IMR-90 (cell line): ENCODE measurements at regions not wholly inside any gene's neighbourhood (a gene's known extent, or its start where the extent isn't known, plus 50 kb on each side); places are given as distances from the start of the nearest gene placed in this dataset.

ENCODE experiments used
- ATAC-seq: fragments of 200-7000 bp; cut with Tn5 transposase; 2 replicates; pipeline ENCODE4 v1.9.1; 2020; ENCODE audit warnings: low read depth, mild to moderate bottlenecking, moderate library complexity
- BruUV-seq: library from RNA; stranded (reverse); fragments of 400-500 nt; replicated peaks from 2 replicates; lab custom pipeline; 2021; lab: Mats Ljungman, UMichigan
- CTCF ChIA-PET: fragments of 300-600 bp; formaldehyde crosslinking; extraction: SDS; loops from one replicate; lab custom pipeline; 2021; ENCODE audit warnings: antibody characterized with exemption; lab: Yijun Ruan, JAX
- POLR2A ChIA-PET: fragments of 300-600 bp; sonication (Branson Sonifier 250); formaldehyde crosslinking; loops from one replicate; lab custom pipeline; 2022; ENCODE audit warnings: antibody characterized with exemption; ENCODE audit not compliant: unreplicated experiment; lab: Charles Lee
- DNase-seq: peaks from one replicate; pipeline ENCODE4 v3.0.0; 2013
- H2AFZ ChIP-seq: replicated peaks from 2 replicates; pipeline ENCODE3; 2013; ENCODE audit warnings: low read length, mild to moderate bottlenecking; ENCODE audit not compliant: poor library complexity
- H2AK5ac ChIP-seq: 2 replicates; pipeline ENCODE4 v1.6.1; 2013; ENCODE audit warnings: low read depth, low read length, inconsistent platforms
- H2AK9ac ChIP-seq: replicated peaks from 2 replicates; pipeline ENCODE3; 2013; ENCODE audit warnings: mild to moderate bottlenecking, low read depth, low read length, moderate library complexity; ENCODE audit not compliant: poor library complexity
- H2BK120ac ChIP-seq: 2 replicates; pipeline ENCODE4 v1.6.1; 2013; ENCODE audit warnings: low read depth, low read length, inconsistent platforms
- H2BK15ac ChIP-seq: 3 replicates; pipeline ENCODE4 v1.6.1; 2013; ENCODE audit warnings: low read depth, low read length, inconsistent platforms
- H2BK20ac ChIP-seq: 2 replicates; pipeline ENCODE4 v1.6.1; 2013; ENCODE audit warnings: low read depth, mild to moderate bottlenecking, inconsistent platforms, low read length, moderate library complexity
- H2BK5ac ChIP-seq: 2 replicates; pipeline ENCODE4 v1.6.1; 2013; ENCODE audit warnings: mild to moderate bottlenecking, low read depth, low read length, inconsistent platforms; ENCODE audit not compliant: poor library complexity, severe bottlenecking
- H3K14ac ChIP-seq: replicated peaks from 2 replicates; pipeline ENCODE4 v1.6.1; 2013; ENCODE audit warnings: low read depth, low read length, inconsistent platforms
- H3K18ac ChIP-seq: 2 replicates; pipeline ENCODE4 v1.6.1; 2013; ENCODE audit warnings: low read depth, low read length, control low read depth
- H3K23ac ChIP-seq: 2 replicates; pipeline ENCODE4 v1.6.1; 2013; ENCODE audit warnings: low read depth, low read length, inconsistent platforms
- H3K27ac ChIP-seq: 2 replicates; pipeline ENCODE4 v1.5.1; 2013; ENCODE audit warnings: mild to moderate bottlenecking, control low read depth, low read length; ENCODE audit not compliant: insufficient read depth
- H3K27me3 ChIP-seq: 2 replicates; pipeline ENCODE4 v1.6.1; 2013; ENCODE audit warnings: low read length; ENCODE audit not compliant: control insufficient read depth, insufficient read depth
- H3K36me3 ChIP-seq: 2 replicates; pipeline ENCODE4 v1.6.1; 2013; ENCODE audit warnings: low read length, mixed read lengths; ENCODE audit not compliant: control insufficient read depth, insufficient read depth
- H3K4ac ChIP-seq: 2 replicates; pipeline ENCODE4 v1.6.1; 2013; ENCODE audit warnings: low read depth, low read length, inconsistent platforms
- H3K4me1 ChIP-seq: 2 replicates; pipeline ENCODE4 v1.6.1; 2013; ENCODE audit warnings: low read length, mixed read lengths; ENCODE audit not compliant: control insufficient read depth, insufficient read depth
- H3K4me2 ChIP-seq: 2 replicates; pipeline ENCODE4 v1.6.1; 2013; ENCODE audit warnings: low read depth, mild to moderate bottlenecking, control low read depth, low read length, moderate library complexity
- H3K4me3 ChIP-seq: 2 replicates; pipeline ENCODE4 v1.5.1; 2013; ENCODE audit warnings: low read depth, mild to moderate bottlenecking, control low read depth, low read length, moderate library complexity; ENCODE audit not compliant: insufficient read depth
- H3K56ac ChIP-seq: 2 replicates; pipeline ENCODE4 v1.6.1; 2013; ENCODE audit warnings: low read length, inconsistent platforms; ENCODE audit not compliant: insufficient read depth; ENCODE audit errors: extremely low read depth
- H3K79me1 ChIP-seq, 2 experiments: 2 replicates each; pipeline ENCODE4 v1.6.1; 2013; ENCODE audit warnings: low read length in 2 of 2, inconsistent platforms in 1 of 2, low read depth in 1 of 2
- H3K9ac ChIP-seq: 2 replicates; pipeline ENCODE4 v1.6.1; 2013; ENCODE audit warnings: low read depth, low read length, control low read depth
- H3K9me1 ChIP-seq: 2 replicates; pipeline ENCODE4 v1.6.1; 2013; ENCODE audit warnings: low read length, inconsistent platforms; ENCODE audit not compliant: insufficient read depth
- H3K9me3 ChIP-seq: 2 replicates; pipeline ENCODE4 v1.6.1; 2013; ENCODE audit warnings: low read length; ENCODE audit not compliant: control insufficient read depth, insufficient read depth
- H4K20me1 ChIP-seq: 2 replicates; pipeline ENCODE4 v1.6.1; 2013; ENCODE audit warnings: low read length, inconsistent platforms; ENCODE audit not compliant: insufficient read depth
- H4K5ac ChIP-seq: 2 replicates; pipeline ENCODE4 v1.6.1; 2013; ENCODE audit warnings: mild to moderate bottlenecking, low read depth, low read length, control low read depth
- H4K8ac ChIP-seq, 2 experiments: 2 replicates each; pipeline ENCODE4 v1.6.1; 2013; ENCODE audit warnings: low read depth in 2 of 2, low read length in 2 of 2, control low read depth in 1 of 2, inconsistent platforms in 1 of 2
- H4K91ac ChIP-seq: 2 replicates; pipeline ENCODE4 v1.6.1; 2013; ENCODE audit warnings: low read depth, low read length, inconsistent platforms; ENCODE audit not compliant: insufficient read depth
- BHLHE40 ChIP-seq: fragments of 150-350 bp; IDR thresholded peaks from 2 replicates; pipeline ENCODE4 v1.6.1; 2016; ENCODE audit warnings: mild to moderate bottlenecking, low read depth, low read length
- CEBPB ChIP-seq: IDR thresholded peaks from 2 replicates; pipeline ENCODE4 v1.6.1; 2012; ENCODE audit warnings: low read depth, low read length, improper control_type of control experiment
- FOS ChIP-seq: fragments of 150-350 bp; IDR thresholded peaks from 2 replicates; pipeline ENCODE4 v1.6.1; 2016; ENCODE audit warnings: low read depth, low read length
- MAFK ChIP-seq: IDR thresholded peaks from 2 replicates; pipeline ENCODE4 v1.6.1; 2012; ENCODE audit warnings: low read depth, low read length, improper control_type of control experiment
- MAZ ChIP-seq: IDR thresholded peaks from 2 replicates; pipeline ENCODE4 v1.6.1; 2012; ENCODE audit warnings: low read depth, mild to moderate bottlenecking, low read length, improper control_type of control experiment, moderate library complexity, borderline replicate concordance
- MXI1 ChIP-seq: IDR thresholded peaks from 2 replicates; pipeline ENCODE4 v1.6.1; 2012; ENCODE audit warnings: low read depth, mild to moderate bottlenecking, low read length, moderate library complexity, borderline replicate concordance
- NFE2L2 ChIP-seq: fragments of 150-350 bp; IDR thresholded peaks from 2 replicates; pipeline ENCODE4 v1.6.1; 2016; ENCODE audit warnings: low read depth, mild to moderate bottlenecking, low read length
- POLR2A ChIP-seq: IDR thresholded peaks from 2 replicates; pipeline ENCODE4 v1.6.1; 2012; ENCODE audit warnings: mild to moderate bottlenecking, low read depth, low read length
- RCOR1 ChIP-seq: IDR thresholded peaks from 2 replicates; pipeline ENCODE4 v1.6.1; 2012; ENCODE audit warnings: mild to moderate bottlenecking, low read length, improper control_type of control experiment; ENCODE audit not compliant: insufficient replicate concordance
- RFX5 ChIP-seq: IDR thresholded peaks from 2 replicates; pipeline ENCODE4 v1.8.0; 2012; ENCODE audit warnings: low read depth, mild to moderate bottlenecking, low read length, moderate library complexity
- SMC3 ChIP-seq: fragments of 150-350 bp; IDR thresholded peaks from 2 replicates; pipeline ENCODE4 v1.6.1; 2016; ENCODE audit warnings: low read depth, mild to moderate bottlenecking, antibody characterized with exemption, low read length, moderate library complexity
- WGBS, 2 experiments: methylation state at CpG; one replicate each; pipeline versions ENCODE4 v1.1.5 to v1.1.7; 2013; ENCODE audit warnings: missing lambda C conversion rate in 2 of 2; ENCODE audit not compliant: insufficient read length in 1 of 2; ENCODE audit errors: extremely low coverage in 2 of 2; 5-methylcytosine and 5-hydroxymethylcytosine counted together
- dilution Hi-C: fragments of 300-500 bp; cut with HindIII; formaldehyde crosslinking; loops from one replicate; pipeline ENCODE4 v1.14.3; 2018; ENCODE audit warnings: low sequenced_read_pairs; ENCODE audit not compliant: unreplicated experiment
- in situ Hi-C: fragments of 300-500 bp; cut with MboI; formaldehyde crosslinking; loops from 3 replicates; pipeline ENCODE4 v1.14.3; 2019; ENCODE audit warnings: low sequenced_read_pairs, inconsistent platforms, mixed read lengths
- intact Hi-C: fragments of 100-400 bp; cut with micrococcal nuclease; formaldehyde crosslinking; loops from 2 replicates; pipeline ENCODE4 v1.10.0; 2022
- TF ChIP-seq, protein P1 (sequence below): fragments of 150-350 bp; IDR thresholded peaks from 2 replicates; pipeline ENCODE4 v1.6.1; 2016; ENCODE audit warnings: low read depth, mild to moderate bottlenecking, low read length, moderate library complexity, borderline replicate concordance
- TF ChIP-seq, protein P2 (sequence below): fragments of 150-350 bp; IDR thresholded peaks from 2 replicates; pipeline ENCODE4 v1.6.1; 2017; ENCODE audit warnings: mild to moderate bottlenecking, antibody characterized with exemption, low read length, low read depth
- TF ChIP-seq, protein P3 (sequence below): conservative IDR thresholded peaks from 2 replicates; pipeline ENCODE4 v1.5.1; 2012; ENCODE audit warnings: mild to moderate bottlenecking, low read depth, low read length, improper control_type of control experiment

DNA sequence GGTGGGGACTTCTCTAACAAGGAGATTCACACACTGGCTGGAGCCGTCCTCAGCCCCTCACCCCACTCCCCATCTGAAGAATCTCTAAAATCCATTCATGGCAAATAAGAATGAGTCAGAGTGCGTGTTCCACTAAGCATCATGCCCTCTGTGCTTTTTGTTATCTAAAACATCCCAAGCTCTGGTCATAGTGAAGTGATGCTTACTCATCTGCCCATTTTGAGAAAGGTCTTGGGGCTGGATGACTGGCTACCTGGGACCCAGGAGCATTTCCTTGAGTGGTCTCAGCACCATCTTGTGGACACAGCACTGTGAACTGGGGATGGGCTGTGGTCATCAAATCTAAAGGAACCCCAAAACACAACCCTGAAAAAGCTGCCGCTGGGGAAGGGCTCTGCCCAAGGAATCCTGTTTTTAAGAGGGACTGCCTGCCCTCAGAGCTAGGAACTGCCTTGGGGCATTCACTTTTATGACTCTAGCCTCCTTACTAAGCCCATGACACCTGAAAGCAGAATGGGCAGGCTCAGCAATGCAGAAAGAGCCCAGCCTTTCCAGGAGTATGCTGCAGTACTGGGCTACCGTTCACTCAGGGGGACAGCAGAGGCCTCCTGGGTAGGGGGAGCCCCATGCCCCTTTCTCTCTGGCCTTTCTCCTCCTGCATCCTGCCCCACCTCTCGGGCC, 53.5 kb downstream of the ZBTB38 start:
- Histone ChIP-seq H4K20me1 (no peaks in the 10 kb centered on the region), H4K5ac (peak overlapping the region; percentile 86), H3K36me3 (peaks cover 31% of the 10 kb centered on the region), H3K56ac (peak overlapping the region; percentile 49), H3K18ac (peak overlapping the region; percentile 94), H2AK5ac (peak overlapping the region; percentile 97), H3K14ac (peak overlapping the region; percentile 98), H2BK120ac (peak overlapping the region; percentile 95), H3K4me1 (peaks cover 25% of the 10 kb centered on the region), H2BK20ac (peak overlapping the region; percentile 94), H3K4me3 (no peak overlapping the region), H3K9me3 (no peaks in the 10 kb centered on the region), H3K4ac (peak overlapping the region; percentile 98), H2BK5ac (peak overlapping the region; percentile 98), H4K8ac (peak overlapping the region; percentile 78 to 90), H3K27me3 (no peaks in the 10 kb centered on the region), H2BK15ac (peak overlapping the region; percentile 96; the same call in 2 of the 3 replicates), H3K79me1 (peaks cover 40 to 85% of the 10 kb centered on the region in 2 experiments), H3K27ac (peak overlapping the region; percentile 74), H4K91ac (peak overlapping the region; percentile 95), H3K9ac (peak overlapping the region; percentile 19), H2AFZ (peak overlapping the region; percentile 44), H2AK9ac (peak overlapping the region; percentile 91), H3K9me1 (peaks cover 29% of the 10 kb centered on the region), H3K23ac (peak overlapping the region; percentile 90), H3K4me2 (peak overlapping the region; percentile 21; the same call in 1 of the 2 replicates)
- ATAC-seq (peak; percentile 86), DNase-seq (peak; percentile 97)
- ChIA-PET POLR2A (interaction anchor here (1.0 to 1.2 kb wide), 2 partner anchors 15 to 36 kb away, joined by 3 read pairs; no protein-coding TSS in a partner anchor), CTCF (interaction anchor here (0.7 to 0.9 kb wide), 2 partner anchors 20 to 160 kb away, joined by 3 read pairs; no protein-coding TSS in a partner anchor)
- dilution Hi-C loops (no loop called here), in situ Hi-C loops (no loop called here), intact Hi-C loops (no loop called here)
- BruUV-seq = no TSS peak
- WGBS, 2 experiments = no CpG with 5 or more reads among the region's 5 CpGs
- peak; percentile 23; the same call in 1 of the 2 replicates for TF ChIP-seq SMC3
- TF ChIP-seq CEBPB = 0 out of 2 replicates have a peak, but pooled peaks have one; percentile 18
- TF ChIP-seq MAZ = 0 out of 2 replicates have a peak, but pooled peaks have one; percentile 14
- TF ChIP-seq, protein P1, sequence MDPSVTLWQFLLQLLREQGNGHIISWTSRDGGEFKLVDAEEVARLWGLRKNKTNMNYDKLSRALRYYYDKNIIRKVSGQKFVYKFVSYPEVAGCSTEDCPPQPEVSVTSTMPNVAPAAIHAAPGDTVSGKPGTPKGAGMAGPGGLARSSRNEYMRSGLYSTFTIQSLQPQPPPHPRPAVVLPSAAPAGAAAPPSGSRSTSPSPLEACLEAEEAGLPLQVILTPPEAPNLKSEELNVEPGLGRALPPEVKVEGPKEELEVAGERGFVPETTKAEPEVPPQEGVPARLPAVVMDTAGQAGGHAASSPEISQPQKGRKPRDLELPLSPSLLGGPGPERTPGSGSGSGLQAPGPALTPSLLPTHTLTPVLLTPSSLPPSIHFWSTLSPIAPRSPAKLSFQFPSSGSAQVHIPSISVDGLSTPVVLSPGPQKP = no peak
- TF ChIP-seq NFE2L2 = peak; percentile 67; the same call in 1 of the 2 replicates
- no peak for TF ChIP-seq MXI1
- TF ChIP-seq, protein P2, sequence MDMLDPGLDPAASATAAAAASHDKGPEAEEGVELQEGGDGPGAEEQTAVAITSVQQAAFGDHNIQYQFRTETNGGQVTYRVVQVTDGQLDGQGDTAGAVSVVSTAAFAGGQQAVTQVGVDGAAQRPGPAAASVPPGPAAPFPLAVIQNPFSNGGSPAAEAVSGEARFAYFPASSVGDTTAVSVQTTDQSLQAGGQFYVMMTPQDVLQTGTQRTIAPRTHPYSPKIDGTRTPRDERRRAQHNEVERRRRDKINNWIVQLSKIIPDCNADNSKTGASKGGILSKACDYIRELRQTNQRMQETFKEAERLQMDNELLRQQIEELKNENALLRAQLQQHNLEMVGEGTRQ = no peak
- TF ChIP-seq RCOR1 = peak; percentile 53
- TF ChIP-seq MAFK = peak; percentile 49; the same call in 1 of the 2 replicates
- TF ChIP-seq, protein P3, sequence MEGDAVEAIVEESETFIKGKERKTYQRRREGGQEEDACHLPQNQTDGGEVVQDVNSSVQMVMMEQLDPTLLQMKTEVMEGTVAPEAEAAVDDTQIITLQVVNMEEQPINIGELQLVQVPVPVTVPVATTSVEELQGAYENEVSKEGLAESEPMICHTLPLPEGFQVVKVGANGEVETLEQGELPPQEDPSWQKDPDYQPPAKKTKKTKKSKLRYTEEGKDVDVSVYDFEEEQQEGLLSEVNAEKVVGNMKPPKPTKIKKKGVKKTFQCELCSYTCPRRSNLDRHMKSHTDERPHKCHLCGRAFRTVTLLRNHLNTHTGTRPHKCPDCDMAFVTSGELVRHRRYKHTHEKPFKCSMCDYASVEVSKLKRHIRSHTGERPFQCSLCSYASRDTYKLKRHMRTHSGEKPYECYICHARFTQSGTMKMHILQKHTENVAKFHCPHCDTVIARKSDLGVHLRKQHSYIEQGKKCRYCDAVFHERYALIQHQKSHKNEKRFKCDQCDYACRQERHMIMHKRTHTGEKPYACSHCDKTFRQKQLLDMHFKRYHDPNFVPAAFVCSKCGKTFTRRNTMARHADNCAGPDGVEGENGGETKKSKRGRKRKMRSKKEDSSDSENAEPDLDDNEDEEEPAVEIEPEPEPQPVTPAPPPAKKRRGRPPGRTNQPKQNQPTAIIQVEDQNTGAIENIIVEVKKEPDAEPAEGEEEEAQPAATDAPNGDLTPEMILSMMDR = peak; percentile 39
- no peak for TF ChIP-seq RFX5
- peak; percentile 91 for TF ChIP-seq FOS
- no peak; the same call in 1 of the 2 replicates for TF ChIP-seq POLR2A
- no peak for TF ChIP-seq BHLHE40
